A549 (cell line): ENCODE measurements at regions not wholly inside any gene's neighbourhood (a gene's known extent, or its start where the extent isn't known, plus 50 kb on each side); places are given as distances from the start of the nearest gene placed in this dataset.

Experiments used
- BHLHE40 ChIP-seq: IDR thresholded peaks from 2 replicates; pipeline ENCODE4 v1.6.1; 2012; ENCODE audit warnings: low read depth, low read length, inconsistent platforms
- CEBPB ChIP-seq, 2 experiments: fragments of >200 bp in 1 of 2; sonication (Bioruptor Twin) in 1 of 2; formaldehyde crosslinking in 1 of 2; IDR thresholded peaks; 2 replicates each; pipeline ENCODE4 v1.6.1; 2012 to 2016
- CHD2 ChIP-seq: fragments of 150-350 bp; IDR thresholded peaks from 2 replicates; pipeline ENCODE4 v1.6.1; 2014; ENCODE audit warnings: low read length; ENCODE audit not compliant: partially characterized antibody
- EP300 ChIP-seq, 2 experiments: fragments of >200 bp; sonication (Bioruptor Twin); formaldehyde crosslinking; IDR thresholded peaks; 2 replicates in 1 of 2; 3 replicates in 1 of 2; pipeline ENCODE4 v1.6.1; 2016 to 2017
- RNF2 ChIP-seq: fragments of 200-600 bp; sonication (generic); IDR thresholded peaks from 2 replicates; pipeline ENCODE4 v1.6.1; 2016; ENCODE audit warnings: low read depth, mild to moderate bottlenecking, antibody characterized with exemption, moderate library complexity, borderline replicate concordance
- TF ChIP-seq, protein P1 (sequence below): fragments of >200 bp; sonication (Bioruptor Twin); formaldehyde crosslinking; IDR thresholded peaks from 3 replicates; pipeline ENCODE4 v1.5.1; 2016

DNA sequence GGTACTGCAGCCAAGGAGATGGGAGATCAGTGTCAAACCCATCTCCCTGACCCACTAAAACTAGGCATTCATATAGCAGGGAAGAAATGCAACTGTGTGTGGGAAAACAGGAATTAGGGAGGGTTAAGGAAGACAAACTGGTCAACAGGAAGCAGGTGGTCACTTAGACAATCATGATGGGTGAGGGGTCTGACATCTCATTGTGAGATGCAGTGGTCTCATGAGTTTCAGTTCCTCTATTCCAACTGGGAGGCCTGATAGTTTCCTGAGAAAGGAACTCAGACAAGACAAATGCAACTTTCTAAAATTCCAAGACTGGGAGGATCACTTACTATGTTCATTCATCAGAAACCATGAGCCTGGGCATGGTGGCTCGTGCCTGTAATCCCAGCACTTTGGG lies 361.4 kb upstream of the C16orf82 start:
- TF ChIP-seq, protein P1, sequence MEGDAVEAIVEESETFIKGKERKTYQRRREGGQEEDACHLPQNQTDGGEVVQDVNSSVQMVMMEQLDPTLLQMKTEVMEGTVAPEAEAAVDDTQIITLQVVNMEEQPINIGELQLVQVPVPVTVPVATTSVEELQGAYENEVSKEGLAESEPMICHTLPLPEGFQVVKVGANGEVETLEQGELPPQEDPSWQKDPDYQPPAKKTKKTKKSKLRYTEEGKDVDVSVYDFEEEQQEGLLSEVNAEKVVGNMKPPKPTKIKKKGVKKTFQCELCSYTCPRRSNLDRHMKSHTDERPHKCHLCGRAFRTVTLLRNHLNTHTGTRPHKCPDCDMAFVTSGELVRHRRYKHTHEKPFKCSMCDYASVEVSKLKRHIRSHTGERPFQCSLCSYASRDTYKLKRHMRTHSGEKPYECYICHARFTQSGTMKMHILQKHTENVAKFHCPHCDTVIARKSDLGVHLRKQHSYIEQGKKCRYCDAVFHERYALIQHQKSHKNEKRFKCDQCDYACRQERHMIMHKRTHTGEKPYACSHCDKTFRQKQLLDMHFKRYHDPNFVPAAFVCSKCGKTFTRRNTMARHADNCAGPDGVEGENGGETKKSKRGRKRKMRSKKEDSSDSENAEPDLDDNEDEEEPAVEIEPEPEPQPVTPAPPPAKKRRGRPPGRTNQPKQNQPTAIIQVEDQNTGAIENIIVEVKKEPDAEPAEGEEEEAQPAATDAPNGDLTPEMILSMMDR, result no peak
- no peak for TF ChIP-seq EP300 (IDR thresholded peaks at IDR 0.05)
- TF ChIP-seq RNF2, result no peak
- TF ChIP-seq CEBPB (IDR thresholded peaks at IDR 0.05), result no peak
- no peak for TF ChIP-seq BHLHE40
- TF ChIP-seq CHD2, result no peak
